Suprapubic skin (tissue), 3 donors: ENCODE measurements at regions not wholly inside any gene's neighbourhood (a gene's known extent, or its start where the extent isn't known, plus 50 kb on each side); places are given as distances from the start of the nearest gene placed in this dataset.

Experiments
- POLR2AphosphoS5 ChIP-seq, 3 donors: sonication (generic); formaldehyde crosslinking; IDR thresholded peaks; one replicate each; pipeline ENCODE4 v1.6.1; 2017; ENCODE audit warnings: antibody characterized with exemption in 3 of 3
- TF ChIP-seq, protein P1 (sequence below), 2 donors: fragments of 200-600 bp in 1 of 2; fragments of 450-650 bp in 1 of 2; sonication (generic) in 1 of 2; IDR thresholded peaks; one replicate each; pipeline ENCODE4 v1.5.1; 2016 to 2019; ENCODE audit warnings: antibody characterized with exemption in 2 of 2, mild to moderate bottlenecking in 1 of 2, moderate library complexity in 1 of 2

DNA sequence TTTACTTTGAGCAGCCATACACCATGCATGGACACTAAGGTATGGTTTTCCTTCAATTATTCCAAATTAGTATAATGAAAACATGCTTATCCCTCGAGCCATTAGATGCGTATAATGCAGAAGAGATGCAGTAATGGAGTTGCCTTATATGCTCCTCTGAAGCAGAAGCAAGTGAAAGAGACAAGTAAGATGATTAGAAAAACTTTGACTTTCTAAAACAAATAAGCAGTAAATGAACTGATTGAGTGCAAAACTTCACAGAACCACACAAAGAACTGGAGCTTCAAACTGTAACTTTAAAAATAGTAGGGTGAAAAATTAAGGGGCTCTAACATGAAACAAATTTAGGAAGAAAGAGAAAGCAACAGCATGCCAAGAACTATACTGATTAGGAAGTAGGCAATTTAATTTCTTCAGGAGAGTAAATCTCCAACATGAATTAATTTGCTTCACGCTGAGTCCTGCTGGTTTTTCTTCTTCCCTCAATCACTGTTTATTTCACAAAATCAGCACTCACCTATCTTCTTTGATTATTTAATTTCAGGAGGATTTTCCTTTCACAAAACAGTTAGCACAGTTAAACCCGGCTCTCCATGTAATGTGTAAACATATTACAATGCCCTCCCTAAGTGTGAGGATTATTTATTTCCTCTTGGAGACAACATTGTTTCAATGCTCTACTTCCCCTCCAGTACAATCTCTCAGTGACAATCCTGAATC is 90.3 kb upstream of the PAM start:
- TF ChIP-seq, protein P1, sequence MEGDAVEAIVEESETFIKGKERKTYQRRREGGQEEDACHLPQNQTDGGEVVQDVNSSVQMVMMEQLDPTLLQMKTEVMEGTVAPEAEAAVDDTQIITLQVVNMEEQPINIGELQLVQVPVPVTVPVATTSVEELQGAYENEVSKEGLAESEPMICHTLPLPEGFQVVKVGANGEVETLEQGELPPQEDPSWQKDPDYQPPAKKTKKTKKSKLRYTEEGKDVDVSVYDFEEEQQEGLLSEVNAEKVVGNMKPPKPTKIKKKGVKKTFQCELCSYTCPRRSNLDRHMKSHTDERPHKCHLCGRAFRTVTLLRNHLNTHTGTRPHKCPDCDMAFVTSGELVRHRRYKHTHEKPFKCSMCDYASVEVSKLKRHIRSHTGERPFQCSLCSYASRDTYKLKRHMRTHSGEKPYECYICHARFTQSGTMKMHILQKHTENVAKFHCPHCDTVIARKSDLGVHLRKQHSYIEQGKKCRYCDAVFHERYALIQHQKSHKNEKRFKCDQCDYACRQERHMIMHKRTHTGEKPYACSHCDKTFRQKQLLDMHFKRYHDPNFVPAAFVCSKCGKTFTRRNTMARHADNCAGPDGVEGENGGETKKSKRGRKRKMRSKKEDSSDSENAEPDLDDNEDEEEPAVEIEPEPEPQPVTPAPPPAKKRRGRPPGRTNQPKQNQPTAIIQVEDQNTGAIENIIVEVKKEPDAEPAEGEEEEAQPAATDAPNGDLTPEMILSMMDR (IDR thresholded peaks at IDR 0.05): no peak
- TF ChIP-seq POLR2AphosphoS5 (IDR thresholded peaks at IDR 0.05): no peak
